ENCODE measurements at regions not wholly inside any gene's neighbourhood (a gene's known extent, or its start where the extent isn't known, plus 50 kb on each side); places are given as distances from the start of the nearest gene placed in this dataset. TPM values are rescaled to one million over a fixed set of nuclear protein-coding genes. Genes with fewer than 3 reads are reported as not detected.

GRCh38 chr18:55650363-55650870, 62.4 kb upstream of the TCF4 start:
- no peaks in the 10 kb centered on the region for H3K27me3 ChIP-seq (ENCODE audit: control insufficient read depth, insufficient read depth, low read length)
- no peak overlapping the region for H3K27ac ChIP-seq (ENCODE audit: low read depth, low read length)
- no peaks in the 10 kb centered on the region for H3K9me3 ChIP-seq (ENCODE audit: control insufficient read depth, insufficient read depth, low read length)
- DNase-seq (ENCODE audit: low read depth, low spot score): no peak
- ChIA-PET CTCF (no interaction called here), POLR2A (no interaction called here)
- no peak for TF ChIP-seq CTCF (IDR thresholded peaks at IDR 0.05; ENCODE audit: low read depth, low read length)
- no peak overlapping the region for H3K4me3 ChIP-seq (ENCODE audit: low read depth, low read length)

GRCh38 chr18:55647331-55647730, 59.3 kb upstream of the TCF4 start:
- ChIA-PET CTCF (no interaction called here), POLR2A (no interaction called here)
- no peak for DNase-seq (ENCODE audit: low read depth, low spot score)

GRCh38 chr18:55642191-55642590, 54.2 kb upstream of the TCF4 start:
- H3K27ac ChIP-seq (ENCODE audit: low read depth, low read length): no peak overlapping the region
- CTCF ChIA-PET: interaction anchor here (1.7 kb wide), 1 partner anchor 408 kb away, joined by 5 read pairs; no protein-coding TSS in a partner anchor
- H3K27me3 ChIP-seq (ENCODE audit: control insufficient read depth, insufficient read depth, low read length): no peaks in the 10 kb centered on the region
- POLR2A ChIA-PET: no interaction called here
- no peak overlapping the region for H3K4me3 ChIP-seq (ENCODE audit: low read depth, low read length)
- H3K9me3 ChIP-seq (ENCODE audit: control insufficient read depth, insufficient read depth, low read length): no peaks in the 10 kb centered on the region
- no peak for DNase-seq (ENCODE audit: low read depth, low spot score)
- TF ChIP-seq CTCF (IDR thresholded peaks at IDR 0.05; ENCODE audit: low read depth, low read length): no peak

More at GRCh38 chr18:55647331-55647730, 59.3 kb upstream of the TCF4 start:
- no peak overlapping the region for H3K4me3 ChIP-seq (ENCODE audit: low read depth, low read length)
- no peaks in the 10 kb centered on the region for H3K27me3 ChIP-seq (ENCODE audit: control insufficient read depth, insufficient read depth, low read length)
- H3K9me3 ChIP-seq (ENCODE audit: control insufficient read depth, insufficient read depth, low read length): no peaks in the 10 kb centered on the region
- H3K27ac ChIP-seq (ENCODE audit: low read depth, low read length): no peak overlapping the region
- no peak for TF ChIP-seq CTCF (IDR thresholded peaks at IDR 0.05; ENCODE audit: low read depth, low read length)

GRCh38 chr18:55641486-55641885, 53.5 kb upstream of the TCF4 start:
- ChIA-PET POLR2A (no interaction called here), CTCF (interaction anchor here (1.7 kb wide), 1 partner anchor 407 kb away, joined by 5 read pairs; no protein-coding TSS in a partner anchor)
- Histone ChIP-seq H3K27ac (ENCODE audit: low read depth, low read length) (no peak overlapping the region), H3K4me3 (ENCODE audit: low read depth, low read length) (no peak overlapping the region), H3K9me3 (ENCODE audit: control insufficient read depth, insufficient read depth, low read length) (no peaks in the 10 kb centered on the region), H3K27me3 (ENCODE audit: control insufficient read depth, insufficient read depth, low read length) (no peaks in the 10 kb centered on the region)
- TF ChIP-seq CTCF (IDR thresholded peaks at IDR 0.05; ENCODE audit: low read depth, low read length): no peak
- no peak for DNase-seq (ENCODE audit: low read depth, low spot score)

Small RNAs in the stretch of these regions (small RNA-seq; reads per million reads assigned to genes)
- gene RF00045 (ENCODE audit: insufficient read length, low read depth): not detected

Data from AG04450 (cell line).